Heart left ventricle (tissue), 13 donors: ENCODE measurements at regions not wholly inside any gene's neighbourhood (a gene's known extent, or its start where the extent isn't known, plus 50 kb on each side); places are given as distances from the start of the nearest gene placed in this dataset.

Experiments used
- POLR2A ChIP-seq, 2 donors: fragments of 450-650 bp; IDR thresholded peaks; one replicate each; pipeline ENCODE4 v1.6.1; 2017; ENCODE audit warnings: antibody characterized with exemption in 2 of 2, mild to moderate bottlenecking in 2 of 2, moderate library complexity in 2 of 2
- TF ChIP-seq, protein P1 (sequence below), 12 donors: fragments of 200-600 bp; sonication (generic) in 4 of 12; IDR thresholded peaks; one replicate each; pipeline versions ENCODE4 v1.5.0 to v1.8.0; 2018 to 2022; ENCODE audit warnings: antibody characterized with exemption in 12 of 12, mild to moderate bottlenecking in 5 of 12
- donor health status: ischemic (EF 13 %, LVEDD 7.1; RV severe dilation, severe dysfunction).
- donor health status: DM: no; HTN: yes; CAD: no.
- donor health status: DM: no; HTN: no; CAD: no.
- donor health status: ischemic (EF 25% LVEDD 6.9; RV normal size, moderate dysfunction).
- donor health status: ischemic (EF 25% LVEDD 5.7; RV mildly dilated, moderate dysfunction).
- donor health status: ischemic (EF 35%, LVEDD 5.7; RV mildly dilated, moderate dysfunction).
- donor health status: nonischemic (EF 11% LVEDD 7.7; RV severe dilation, severe dysfunction).
- donor health status: DM: yes; HTN: yes; CAD: no.
- donor health status: PGD.
- donor health status: ischemic (EF 29% LVEDD 5.4; RV normal size, mild dysfunction).
- donor health status: nonischemic (EF 23%, LVEDD 6.1; RV moderate dilation, normal function).

DNA sequence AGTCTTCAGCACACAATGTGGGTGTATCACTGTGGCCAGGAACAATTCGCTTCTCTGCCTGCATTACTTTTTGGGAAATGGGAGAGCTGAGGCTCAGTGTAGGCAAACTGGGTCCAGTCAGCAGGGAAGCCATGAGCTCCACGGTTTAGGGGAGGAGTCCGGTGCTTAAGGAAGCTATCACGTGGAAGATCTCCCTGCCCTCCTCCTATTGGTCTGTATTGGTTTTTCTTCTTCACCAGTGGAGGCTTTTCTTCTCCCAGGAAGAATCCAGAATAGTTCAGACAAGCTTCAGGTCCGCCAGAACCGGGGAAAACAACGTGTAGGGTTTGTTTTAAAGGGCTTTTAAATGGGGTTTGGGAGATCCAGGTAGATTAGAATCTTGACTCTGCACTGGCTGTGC lies 156.2 kb upstream of the CAMK1G start:
- TF ChIP-seq POLR2A (IDR thresholded peaks at IDR 0.05), result no peak
- TF ChIP-seq, protein P1, sequence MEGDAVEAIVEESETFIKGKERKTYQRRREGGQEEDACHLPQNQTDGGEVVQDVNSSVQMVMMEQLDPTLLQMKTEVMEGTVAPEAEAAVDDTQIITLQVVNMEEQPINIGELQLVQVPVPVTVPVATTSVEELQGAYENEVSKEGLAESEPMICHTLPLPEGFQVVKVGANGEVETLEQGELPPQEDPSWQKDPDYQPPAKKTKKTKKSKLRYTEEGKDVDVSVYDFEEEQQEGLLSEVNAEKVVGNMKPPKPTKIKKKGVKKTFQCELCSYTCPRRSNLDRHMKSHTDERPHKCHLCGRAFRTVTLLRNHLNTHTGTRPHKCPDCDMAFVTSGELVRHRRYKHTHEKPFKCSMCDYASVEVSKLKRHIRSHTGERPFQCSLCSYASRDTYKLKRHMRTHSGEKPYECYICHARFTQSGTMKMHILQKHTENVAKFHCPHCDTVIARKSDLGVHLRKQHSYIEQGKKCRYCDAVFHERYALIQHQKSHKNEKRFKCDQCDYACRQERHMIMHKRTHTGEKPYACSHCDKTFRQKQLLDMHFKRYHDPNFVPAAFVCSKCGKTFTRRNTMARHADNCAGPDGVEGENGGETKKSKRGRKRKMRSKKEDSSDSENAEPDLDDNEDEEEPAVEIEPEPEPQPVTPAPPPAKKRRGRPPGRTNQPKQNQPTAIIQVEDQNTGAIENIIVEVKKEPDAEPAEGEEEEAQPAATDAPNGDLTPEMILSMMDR (IDR thresholded peaks at IDR 0.05), result no peak
